WTC11 (cell line): ENCODE measurements at regions not wholly inside any gene's neighbourhood (a gene's known extent, or its start where the extent isn't known, plus 50 kb on each side); places are given as distances from the start of the nearest gene placed in this dataset.

Experiments used
- ATAC-seq: fragments of 200-7000 bp; cut with Tn5 transposase; 2 replicates; pipeline ENCODE4 v1.10.0; 2021; ENCODE audit warnings: mild to moderate bottlenecking, moderate library complexity
- CTCF ChIA-PET: fragments of 300-600 bp; sonication (Branson Sonifier 250); formaldehyde crosslinking; loops from one replicate; lab custom pipeline; 2021; ENCODE audit warnings: antibody characterized with exemption; lab: Charles Lee
- POLR2A ChIA-PET: fragments of 350-600 bp; sonication (Branson Sonifier 250); formaldehyde crosslinking; loops from one replicate; lab custom pipeline; 2021; ENCODE audit warnings: antibody characterized with exemption; lab: Charles Lee
- DNase-seq: peaks from one replicate; pipeline ENCODE4 v3.0.0; 2021; ENCODE audit warnings: low spot score
- H3K27ac Mint-ChIP-seq: 2 replicates; pipeline ENCODE4 v1.8.0; 2021; ENCODE audit warnings: mixed read lengths
- H3K27me3 Mint-ChIP-seq: 2 replicates; pipeline ENCODE4 v1.8.0; 2021; ENCODE audit warnings: low read depth, mild to moderate bottlenecking, moderate library complexity, mixed read lengths
- H3K36me3 Mint-ChIP-seq: 2 replicates; pipeline ENCODE4 v1.8.0; 2021; ENCODE audit warnings: mixed read lengths
- H3K4me1 Mint-ChIP-seq: 2 replicates; pipeline ENCODE4 v1.8.0; 2022; ENCODE audit warnings: mixed read lengths
- H3K4me3 Mint-ChIP-seq: 2 replicates; pipeline ENCODE4 v1.8.0; 2021; ENCODE audit warnings: mild to moderate bottlenecking, moderate library complexity, mixed read lengths
- H3K9me3 Mint-ChIP-seq: 2 replicates; pipeline ENCODE4 v1.8.0; 2021; ENCODE audit warnings: mixed read lengths
- ARID4B ChIP-seq: sonication (generic); formaldehyde crosslinking; IDR thresholded peaks from 2 replicates; pipeline ENCODE4 v1.8.0; 2023; ENCODE audit warnings: missing genetic modification reagents, mild to moderate bottlenecking, borderline replicate concordance
- ATF6 ChIP-seq: sonication (generic); formaldehyde crosslinking; IDR thresholded peaks from 2 replicates; pipeline ENCODE4 v1.8.1; 2023; ENCODE audit warnings: mild to moderate bottlenecking, missing genetic modification reagents
- CDX4 ChIP-seq: fragments of 250-450 bp; sonication (Bioruptor Pico); IDR thresholded peaks from 2 replicates; pipeline ENCODE4 v1.9.0; 2021; ENCODE audit warnings: moderate library complexity, mild to moderate bottlenecking, inconsistent platforms, borderline replicate concordance
- CTCF ChIP-seq: fragments of 200-600 bp; IDR thresholded peaks from 2 replicates; pipeline ENCODE4 v1.8.0; 2022; ENCODE audit warnings: antibody characterized with exemption
- ELF4 ChIP-seq: sonication (generic); formaldehyde crosslinking; IDR thresholded peaks from 2 replicates; pipeline ENCODE4 v1.8.1; 2022; ENCODE audit warnings: low read depth, mild to moderate bottlenecking, moderate library complexity, missing genetic modification reagents
- ERG ChIP-seq: fragments of 250-450 bp; sonication (Bioruptor Pico); IDR thresholded peaks from 2 replicates; pipeline ENCODE4 v1.8.0; 2021; ENCODE audit warnings: mild to moderate bottlenecking
- ESRRA ChIP-seq: sonication (generic); formaldehyde crosslinking; IDR thresholded peaks from 2 replicates; pipeline ENCODE4 v1.8.1; 2022; ENCODE audit warnings: mild to moderate bottlenecking, missing genetic modification reagents, borderline replicate concordance
- IRF1 ChIP-seq: sonication (generic); formaldehyde crosslinking; IDR thresholded peaks from 2 replicates; pipeline ENCODE4 v1.8.0; 2023; ENCODE audit warnings: missing genetic modification reagents
- JAZF1 ChIP-seq: fragments of 250-450 bp; sonication (Bioruptor Pico); IDR thresholded peaks from 2 replicates; pipeline ENCODE4 v1.9.0; 2021; ENCODE audit warnings: moderate library complexity, mild to moderate bottlenecking, inconsistent platforms
- MYBL2 ChIP-seq: sonication (generic); formaldehyde crosslinking; IDR thresholded peaks from 2 replicates; pipeline ENCODE4 v1.8.1; 2023; ENCODE audit warnings: mild to moderate bottlenecking, moderate library complexity, missing genetic modification reagents
- NFE2L1 ChIP-seq: sonication (generic); formaldehyde crosslinking; IDR thresholded peaks from 2 replicates; pipeline ENCODE4 v1.8.1; 2023; ENCODE audit warnings: missing genetic modification reagents
- PREB ChIP-seq: sonication (generic); formaldehyde crosslinking; IDR thresholded peaks from 2 replicates; pipeline ENCODE4 v1.8.1; 2022; ENCODE audit warnings: mild to moderate bottlenecking, missing genetic modification reagents, moderate library complexity, borderline replicate concordance
- SMAD4 ChIP-seq: sonication (generic); formaldehyde crosslinking; IDR thresholded peaks from 2 replicates; pipeline ENCODE4 v1.8.0; 2022; ENCODE audit warnings: mild to moderate bottlenecking, missing genetic modification reagents
- ZBTB21 ChIP-seq: sonication (generic); formaldehyde crosslinking; IDR thresholded peaks from 2 replicates; pipeline ENCODE4 v1.8.1; 2023; ENCODE audit warnings: mild to moderate bottlenecking, missing genetic modification reagents, borderline replicate concordance
- ZMAT4 ChIP-seq: fragments of 250-450 bp; sonication (Bioruptor Pico); IDR thresholded peaks from 2 replicates; pipeline ENCODE4 v1.9.0; 2021; ENCODE audit warnings: mild to moderate bottlenecking
- ZNF425 ChIP-seq: fragments of 250-450 bp; sonication (Bioruptor Pico); conservative IDR thresholded peaks from 2 replicates; pipeline ENCODE4 v1.9.0; 2021; ENCODE audit warnings: mild to moderate bottlenecking
- ZSCAN18 ChIP-seq: fragments of 250-450 bp; sonication (Bioruptor Pico); IDR thresholded peaks from 2 replicates; pipeline ENCODE4 v2.1.2; 2022; ENCODE audit warnings: mild to moderate bottlenecking, moderate library complexity

GRCh38 chr2:224122542-224122941, 83.5 kb upstream of the SERPINE2 start:
- TF ChIP-seq ZBTB21 (CRISPR knock-in tag) (no peak), ATF6 (no peak), ZNF425 (no peak), ARID4B (CRISPR knock-in tag) (no peak), ERG (no peak), ESRRA (CRISPR knock-in tag) (no peak), ZSCAN18 (CRISPR knock-in tag) (no peak), IRF1 (no peak), ZMAT4 (no peak), MYBL2 (CRISPR knock-in tag) (no peak), NFE2L1 (CRISPR knock-in tag) (no peak), CTCF (no peak), CDX4 (no peak), SMAD4 (CRISPR knock-in tag) (no peak), PREB (CRISPR knock-in tag) (no peak), JAZF1 (CRISPR knock-in tag) (no peak), ELF4 (CRISPR knock-in tag) (no peak)
- TF ChIP-seq, all 79 proteins: peak for 0
- ChIA-PET POLR2A (no interaction called here), CTCF (no interaction called here)
- Mint-ChIP-seq H3K4me3 (no peak overlapping the region), H3K4me1 (peaks cover 10% of the 10 kb centered on the region; the same call in 1 of the 2 replicates), H3K9me3 (peaks cover 39% of the 10 kb centered on the region), H3K27me3 (no peaks in the 10 kb centered on the region), H3K27ac (no peak overlapping the region), H3K36me3 (peaks cover 23% of the 10 kb centered on the region)
- ATAC-seq (no peak), DNase-seq (no peak)
